Hepatocyte (in vitro differentiated cells): ENCODE measurements at regions not wholly inside any gene's neighbourhood (a gene's known extent, or its start where the extent isn't known, plus 50 kb on each side); places are given as distances from the start of the nearest gene placed in this dataset.

Experiments
- DNase-seq: peaks from one replicate; pipeline ENCODE4 v3.0.0-alpha.2; 2016; ENCODE audit warnings: low spot score
- H2AFZ ChIP-seq: fragments of 200-600 bp; sonication (generic); 2 replicates; pipeline ENCODE4 v1.6.0; 2016; ENCODE audit warnings: antibody characterized with exemption, mild to moderate bottlenecking
- H3K27ac ChIP-seq: fragments of 200-600 bp; sonication (generic); 2 replicates; pipeline ENCODE4 v1.5.1; 2016; ENCODE audit warnings: mild to moderate bottlenecking
- H3K27me3 ChIP-seq: fragments of 200-600 bp; sonication (generic); 2 replicates; pipeline ENCODE4 v1.6.1; 2016
- H3K36me3 ChIP-seq: fragments of 200-600 bp; sonication (generic); replicated peaks from 2 replicates; pipeline ENCODE4 v1.5.1; 2016; ENCODE audit warnings: low read depth; ENCODE audit not compliant: insufficient read depth
- H3K4me1 ChIP-seq: fragments of 200-600 bp; sonication (generic); 2 replicates; pipeline ENCODE4 v1.5.1; 2016; ENCODE audit warnings: mild to moderate bottlenecking, moderate library complexity; ENCODE audit not compliant: insufficient read depth
- H3K4me2 ChIP-seq: fragments of 200-600 bp; sonication (generic); 2 replicates; pipeline ENCODE4 v1.6.0; 2016
- H3K4me3 ChIP-seq: fragments of 200-600 bp; sonication (generic); 2 replicates; pipeline ENCODE4 v1.5.1; 2016; ENCODE audit warnings: mild to moderate bottlenecking
- H3K79me2 ChIP-seq: fragments of 200-600 bp; sonication (generic); 2 replicates; pipeline ENCODE4 v1.6.0; 2017; ENCODE audit warnings: mild to moderate bottlenecking
- H3K9me2 ChIP-seq: fragments of 200-600 bp; sonication (generic); replicated peaks from 2 replicates; pipeline ENCODE4 v1.6.0; 2017; ENCODE audit warnings: mild to moderate bottlenecking; ENCODE audit not compliant: insufficient read depth
- H3K9me3 ChIP-seq: fragments of 200-600 bp; sonication (generic); 2 replicates; pipeline ENCODE4 v1.5.1; 2016; ENCODE audit warnings: low read depth, mild to moderate bottlenecking
- H4K20me1 ChIP-seq: fragments of 200-600 bp; sonication (generic); 2 replicates; pipeline ENCODE4 v1.6.0; 2016; ENCODE audit warnings: mild to moderate bottlenecking; ENCODE audit not compliant: insufficient read depth, poor library complexity, severe bottlenecking
- CTCF ChIP-seq: fragments of 200-600 bp; sonication (generic); IDR thresholded peaks from 2 replicates; pipeline ENCODE4 v1.5.1; 2016; ENCODE audit warnings: antibody characterized with exemption, mild to moderate bottlenecking; ENCODE audit not compliant: poor library complexity
- EZH2 ChIP-seq: fragments of 200-600 bp; sonication (generic); IDR thresholded peaks from 2 replicates; pipeline ENCODE4 v1.6.1; 2016; ENCODE audit warnings: antibody characterized with exemption, mild to moderate bottlenecking, borderline replicate concordance
- EZH2phosphoT487 ChIP-seq: fragments of 200-600 bp; sonication (generic); IDR thresholded peaks from one replicate; pipeline ENCODE4 v1.6.1; 2018; ENCODE audit warnings: antibody characterized with exemption, mild to moderate bottlenecking, low read depth, moderate library complexity; ENCODE audit not compliant: unreplicated experiment, severe bottlenecking
- WGBS: methylation state at CpG from one replicate; pipeline ENCODE4 v1.1.6; 2016; ENCODE audit warnings: low lambda C conversion rate; ENCODE audit errors: missing lambda C conversion rate; 5-methylcytosine and 5-hydroxymethylcytosine counted together

GRCh38 chr5:2007496-2007877, 124.8 kb upstream of the IRX4 start:
- H3K9me3 ChIP-seq = no peaks in the 10 kb centered on the region
- TF ChIP-seq EZH2 (no peak), EZH2phosphoT487 (no peak), CTCF (no peak)
- H3K4me3 ChIP-seq = no peak overlapping the region
- no peak overlapping the region for H2AFZ ChIP-seq
- WGBS = 91% methylated on average over 24 of the region's 24 CpGs
- no peaks in the 10 kb centered on the region for H3K36me3 ChIP-seq
- no peaks in the 10 kb centered on the region for H3K79me2 ChIP-seq
- H3K9me2 ChIP-seq = no peaks in the 10 kb centered on the region
- H3K4me1 ChIP-seq = no peaks in the 10 kb centered on the region
- no peak overlapping the region for H3K27ac ChIP-seq
- peaks cover 5% of the 10 kb centered on the region for H3K27me3 ChIP-seq
- no peak for DNase-seq
- no peak overlapping the region for H3K4me2 ChIP-seq
- no peaks in the 10 kb centered on the region for H4K20me1 ChIP-seq

- H3K27ac ChIP-seq = no peak overlapping the region
- DNase-seq = no peak
- 92% methylated on average over 14 of the region's 14 CpGs for WGBS
- TF ChIP-seq CTCF (no peak), EZH2 (no peak), EZH2phosphoT487 (no peak)
- H3K27me3 ChIP-seq = peaks cover 5% of the 10 kb centered on the region
- H3K9me2 ChIP-seq = no peaks in the 10 kb centered on the region
- no peaks in the 10 kb centered on the region for H3K4me1 ChIP-seq
- no peak overlapping the region for H2AFZ ChIP-seq
- no peaks in the 10 kb centered on the region for H3K9me3 ChIP-seq
- H3K4me3 ChIP-seq = no peak overlapping the region
- no peaks in the 10 kb centered on the region for H3K36me3 ChIP-seq
- H3K79me2 ChIP-seq = no peaks in the 10 kb centered on the region
- H3K4me2 ChIP-seq = no peak overlapping the region
- H4K20me1 ChIP-seq = no peaks in the 10 kb centered on the region
Observed at GRCh38 chr5:2006971-2007291, 124.2 kb upstream of the IRX4 start.

GRCh38 chr5:2006193-2006970, 123.7 kb upstream of the IRX4 start:
- Histone ChIP-seq H3K9me3 (no peaks in the 10 kb centered on the region), H3K27me3 (peaks cover 5% of the 10 kb centered on the region), H3K4me3 (no peak overlapping the region), H3K4me2 (no peak overlapping the region), H3K27ac (no peak overlapping the region), H3K79me2 (no peaks in the 10 kb centered on the region), H3K36me3 (no peaks in the 10 kb centered on the region), H3K9me2 (no peaks in the 10 kb centered on the region), H4K20me1 (no peaks in the 10 kb centered on the region), H2AFZ (no peak overlapping the region), H3K4me1 (no peaks in the 10 kb centered on the region)
- no peak for DNase-seq
- WGBS = 91% methylated on average over 24 of the region's 24 CpGs
- no peak for TF ChIP-seq CTCF
- no peak for TF ChIP-seq EZH2phosphoT487
- no peak for TF ChIP-seq EZH2
